Medulla oblongata (tissue), 1 donor: ENCODE measurements at regions not wholly inside any gene's neighbourhood (a gene's known extent, or its start where the extent isn't known, plus 50 kb on each side); places are given as distances from the start of the nearest gene placed in this dataset.
A peak's percentile ranks its signal among the peaks of the same experiment; 100 is the strongest.
"Not testable (repeated sequence)": the region's sequence is repeated elsewhere in the genome, so short reads cannot be mapped to it uniquely, and the experiment has no call there.

Experiments
- DNase-seq: peaks from one replicate; pipeline ENCODE4 v3.0.0-alpha.2; 2015; ENCODE audit errors: extremely low spot score

DNA sequence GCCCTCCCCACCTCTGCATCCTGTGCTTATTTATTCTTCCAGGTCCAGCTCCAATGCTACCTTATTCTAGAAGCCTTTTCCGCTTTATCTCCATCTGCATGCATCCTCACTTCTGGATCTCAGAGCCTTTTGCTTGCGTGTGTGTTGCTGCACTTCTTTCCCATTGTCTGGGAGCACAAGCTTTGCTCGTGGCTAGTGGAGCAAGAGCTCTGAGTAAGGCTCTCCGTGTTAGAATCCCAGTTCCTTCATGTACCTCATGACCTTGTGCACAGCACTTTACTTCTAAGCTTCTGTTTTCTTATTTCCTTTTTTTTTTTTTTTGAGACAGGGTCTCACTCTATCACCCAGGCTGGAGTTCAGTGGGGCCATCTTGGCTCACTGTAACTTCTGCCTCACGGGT lies 140.0 kb upstream of the POU3F1 start:
- no peak for DNase-seq

DNA sequence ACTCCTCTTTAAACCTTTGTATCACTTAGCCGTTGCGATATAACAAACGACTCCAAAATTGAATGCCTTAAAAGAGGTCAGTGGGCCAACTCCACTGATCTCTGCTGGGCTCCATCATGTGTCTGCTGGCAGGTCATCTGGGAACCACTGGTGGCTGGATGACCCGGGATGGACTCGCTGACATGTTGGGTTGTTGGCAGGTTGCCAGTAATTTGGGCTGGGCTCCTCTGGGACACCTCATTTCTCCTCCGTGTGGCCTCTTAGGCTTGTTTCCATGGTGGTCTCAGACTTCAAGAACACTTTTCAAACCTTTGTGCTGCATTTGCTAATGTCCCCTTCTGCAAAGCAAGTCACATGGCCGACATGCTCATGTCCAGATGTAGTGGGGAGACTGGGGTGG lies 139.3 kb upstream of the POU3F1 start:
- no peak for DNase-seq

DNA sequence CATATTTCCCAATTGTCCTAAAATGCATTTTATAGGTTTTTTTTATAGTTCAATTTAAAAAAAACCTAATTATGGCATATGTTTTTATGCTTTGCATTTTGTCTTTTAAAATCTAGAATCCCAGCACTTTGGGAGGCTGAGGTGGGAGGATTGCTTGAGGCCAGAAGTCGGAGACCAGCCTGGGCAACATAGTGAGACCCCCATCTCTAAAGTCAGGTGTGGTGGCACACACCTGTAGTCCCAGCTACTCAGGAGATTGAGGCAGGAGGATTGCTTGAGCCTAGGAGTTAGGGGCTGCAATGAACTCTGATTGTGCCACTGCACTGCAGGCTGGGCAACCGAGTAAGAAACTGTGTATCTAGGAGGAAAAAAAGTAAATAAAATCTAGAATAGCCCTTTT lies 137.2 kb upstream of the POU3F1 start:
- no peak for DNase-seq

DNA sequence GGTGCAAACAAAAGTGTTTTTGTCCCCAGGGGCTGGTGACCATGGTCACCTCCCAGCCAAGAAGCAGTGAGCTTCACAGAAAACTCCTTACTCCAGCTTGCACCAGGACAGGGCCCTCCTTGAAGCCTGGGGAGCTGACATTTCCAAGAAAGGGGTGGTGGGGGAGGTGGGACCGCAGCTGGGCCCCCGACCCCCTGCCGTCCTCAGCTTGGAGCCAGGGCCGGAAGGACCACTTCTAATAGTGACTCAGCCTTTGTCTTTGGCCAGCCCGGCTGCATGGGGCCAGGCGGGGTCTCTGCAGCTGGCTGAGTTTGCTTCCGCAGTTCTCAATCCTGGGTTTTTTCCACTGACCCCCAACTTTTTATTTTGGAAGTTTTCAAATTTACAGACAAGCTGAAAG lies 136.5 kb upstream of the POU3F1 start:
- DNase-seq, result no peak

DNA sequence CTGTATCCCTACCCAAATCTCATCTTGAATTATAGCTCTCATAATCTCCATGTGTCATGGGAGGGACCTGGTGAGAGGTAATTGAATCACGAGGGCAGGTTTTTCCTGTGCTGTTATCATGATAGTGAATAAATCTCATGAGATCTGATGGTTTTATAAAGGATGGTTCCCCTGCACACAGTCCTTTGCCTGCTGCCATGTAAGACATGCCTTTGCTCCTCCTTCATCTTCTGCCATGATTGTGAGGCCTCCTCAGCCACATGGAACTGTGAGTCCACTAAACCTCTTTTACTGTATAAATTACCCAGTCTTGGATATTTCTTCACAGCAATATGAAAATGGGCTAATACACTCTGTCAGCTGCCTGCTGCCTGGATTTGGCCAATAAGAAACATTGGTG lies 133.8 kb upstream of the POU3F1 start:
- not testable (repeated sequence) for DNase-seq

DNA sequence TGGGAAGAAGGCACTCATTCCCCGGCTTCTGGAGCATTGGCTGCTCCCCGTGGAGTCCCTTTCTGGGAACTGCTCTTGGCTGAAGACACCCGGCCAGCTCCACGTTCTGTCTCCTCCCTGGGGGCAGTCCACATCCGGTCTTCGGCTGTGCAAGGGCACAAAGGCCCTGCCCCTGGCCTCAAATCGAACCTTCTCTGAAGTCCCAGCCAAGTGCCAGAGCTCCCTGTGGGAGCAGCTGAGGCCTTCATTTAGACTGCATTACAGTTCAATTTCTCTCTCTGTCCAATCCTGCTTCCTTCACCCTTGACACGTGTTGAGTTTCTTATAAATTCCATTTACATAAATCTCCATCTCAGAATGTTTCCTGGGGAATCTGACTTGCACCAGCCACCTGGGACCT lies 132.9 kb upstream of the POU3F1 start:
- no peak for DNase-seq

DNA sequence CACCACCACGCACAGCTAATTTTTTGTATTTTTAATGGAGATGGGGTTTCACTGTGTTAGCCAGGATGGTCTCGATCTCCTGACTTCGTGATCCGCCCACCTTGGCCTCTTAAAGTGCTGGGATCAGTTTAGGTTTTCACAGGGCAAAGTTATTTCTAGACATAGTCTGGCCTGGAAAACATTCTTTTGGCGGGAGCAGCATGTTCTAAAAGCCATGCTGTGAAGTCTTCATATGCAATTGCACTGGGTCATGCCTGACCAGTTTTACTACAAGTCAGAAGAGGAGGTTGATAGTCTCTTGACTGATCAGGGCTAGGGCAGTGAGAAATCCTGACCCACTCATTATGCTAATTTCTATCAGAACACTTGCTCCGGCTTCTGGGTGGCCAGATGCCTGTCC lies 131.6 kb upstream of the POU3F1 start:
- DNase-seq, result no peak

DNA sequence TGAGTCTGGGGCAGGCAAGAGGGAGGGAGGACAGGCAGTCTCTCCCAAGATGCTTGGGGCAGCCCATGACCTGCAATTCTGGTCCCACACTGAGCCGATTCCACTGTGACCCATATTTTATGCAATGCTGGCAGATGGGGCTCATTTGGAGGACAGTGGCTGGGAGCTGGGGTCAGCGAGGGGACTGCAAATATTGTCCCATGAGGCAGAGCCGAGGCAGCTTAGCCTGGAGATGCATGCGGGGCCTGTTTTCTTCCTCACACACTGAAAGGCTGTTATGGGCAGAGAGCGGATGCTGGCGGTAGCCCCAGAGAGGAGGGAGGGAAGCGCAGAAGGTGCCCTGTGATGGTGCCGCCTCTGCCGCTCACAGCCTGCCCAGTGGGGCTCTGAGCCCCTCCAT lies 128.5 kb upstream of the POU3F1 start:
- no peak for DNase-seq

DNA sequence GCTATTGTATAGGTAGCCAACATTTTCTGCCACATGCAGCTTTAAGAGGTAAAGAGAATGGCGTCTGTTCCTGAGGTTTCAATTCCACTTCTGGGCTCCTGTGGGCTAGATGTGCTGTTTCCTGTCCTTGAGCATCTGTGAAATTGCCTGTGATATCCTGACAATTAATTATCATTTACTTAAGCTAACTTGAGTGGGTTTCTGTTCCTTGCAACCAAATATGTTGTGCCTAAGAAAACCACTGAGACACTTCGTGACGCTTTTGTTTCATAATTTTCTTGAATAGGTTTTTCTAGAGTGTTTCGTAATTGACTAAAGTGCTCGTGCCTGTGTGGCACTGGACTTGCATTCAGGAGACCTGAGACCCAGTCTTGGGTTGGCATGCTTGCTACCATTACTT lies 127.3 kb upstream of the POU3F1 start:
- no peak for DNase-seq

DNA sequence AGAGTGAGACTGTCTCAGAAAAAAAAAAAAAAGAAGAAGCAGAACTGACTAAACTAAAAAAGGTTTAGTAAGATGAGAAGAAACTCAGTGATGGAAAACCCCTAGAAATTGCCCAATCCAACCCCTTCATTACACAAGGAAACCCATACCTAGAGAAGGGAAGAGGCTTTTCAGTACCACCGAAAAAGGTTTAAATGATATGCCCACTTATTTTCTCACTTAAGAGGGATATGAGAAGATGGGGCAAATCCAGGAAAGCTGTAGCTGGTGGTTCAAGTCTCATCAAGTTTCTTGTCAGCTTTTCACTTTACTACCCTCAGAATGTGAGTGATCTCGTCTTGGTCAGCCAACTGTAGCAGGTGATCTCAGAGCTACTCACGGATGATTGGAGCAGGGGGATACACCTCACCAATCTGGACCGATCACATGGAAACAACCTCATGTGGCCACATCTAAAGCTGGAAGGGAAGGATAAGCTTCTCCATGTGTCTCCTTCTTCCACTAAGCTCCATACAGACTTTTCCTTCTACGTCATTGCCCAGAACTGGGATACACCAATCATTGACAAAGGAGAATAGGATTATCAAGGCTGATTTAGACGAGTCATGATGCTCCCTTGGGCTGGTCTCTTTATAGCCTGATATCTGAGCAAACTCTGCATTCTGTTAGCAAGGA lies 126.7 kb upstream of the POU3F1 start:
- DNase-seq, result no peak

DNA sequence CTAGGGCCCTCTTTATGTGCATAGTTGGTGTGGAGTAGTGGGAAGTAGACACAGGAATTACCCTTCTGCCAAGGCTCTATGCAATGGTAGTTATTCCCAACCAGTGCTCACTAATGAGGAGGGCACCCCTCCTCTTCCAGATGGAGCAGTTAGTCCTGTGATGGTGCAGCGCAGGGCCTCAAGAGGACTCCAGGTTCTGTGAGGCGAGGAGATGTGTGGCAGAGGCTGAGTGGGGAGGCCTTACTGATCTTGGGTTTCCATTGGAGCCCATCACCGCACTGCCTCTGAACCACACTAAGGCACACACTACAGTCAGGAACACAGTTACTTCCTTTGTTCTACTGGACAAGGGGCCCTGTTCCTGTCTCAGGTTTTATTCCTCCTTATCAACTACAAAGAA lies 122.5 kb upstream of the POU3F1 start:
- no peak for DNase-seq

DNA sequence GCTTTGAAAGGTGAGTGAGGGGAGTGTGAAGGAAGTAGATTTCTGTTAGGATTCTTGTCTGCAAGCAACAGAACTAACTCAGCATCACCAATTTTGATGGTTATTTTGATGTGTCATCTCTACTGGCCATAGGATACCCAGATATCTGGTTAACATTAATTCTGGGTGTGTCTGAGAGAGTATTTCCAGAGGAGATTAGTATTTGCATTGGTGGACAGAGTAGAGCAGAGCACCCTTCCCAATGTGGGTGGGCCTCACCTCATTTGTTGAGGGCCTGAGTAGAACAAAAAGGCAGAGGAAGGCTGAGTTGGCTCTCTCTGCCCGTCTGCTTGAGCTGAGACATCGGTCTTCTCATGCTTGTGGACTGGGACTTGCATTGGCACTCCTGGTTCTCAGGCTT lies 121.8 kb upstream of the POU3F1 start:
- DNase-seq, result no peak

DNA sequence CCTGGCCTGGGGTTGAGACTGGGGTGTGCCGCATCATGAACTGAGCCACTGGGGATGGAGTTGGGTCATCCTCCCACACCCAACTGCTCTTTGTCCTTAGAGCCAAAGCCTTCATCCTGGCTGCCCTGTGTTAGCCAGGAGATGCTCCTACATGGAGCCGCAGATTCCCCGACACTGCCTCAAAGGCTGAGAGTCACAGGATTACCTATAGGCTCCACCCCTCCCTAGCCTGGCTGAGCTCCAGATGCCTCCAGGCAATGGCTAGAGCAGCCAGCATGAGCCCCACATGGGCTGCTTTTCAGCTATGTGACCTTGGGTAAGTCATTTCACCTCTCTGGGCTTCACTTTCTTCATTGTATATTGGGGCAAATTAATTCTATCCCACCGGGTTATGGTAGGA lies 119.9 kb upstream of the POU3F1 start:
- no peak for DNase-seq

DNA sequence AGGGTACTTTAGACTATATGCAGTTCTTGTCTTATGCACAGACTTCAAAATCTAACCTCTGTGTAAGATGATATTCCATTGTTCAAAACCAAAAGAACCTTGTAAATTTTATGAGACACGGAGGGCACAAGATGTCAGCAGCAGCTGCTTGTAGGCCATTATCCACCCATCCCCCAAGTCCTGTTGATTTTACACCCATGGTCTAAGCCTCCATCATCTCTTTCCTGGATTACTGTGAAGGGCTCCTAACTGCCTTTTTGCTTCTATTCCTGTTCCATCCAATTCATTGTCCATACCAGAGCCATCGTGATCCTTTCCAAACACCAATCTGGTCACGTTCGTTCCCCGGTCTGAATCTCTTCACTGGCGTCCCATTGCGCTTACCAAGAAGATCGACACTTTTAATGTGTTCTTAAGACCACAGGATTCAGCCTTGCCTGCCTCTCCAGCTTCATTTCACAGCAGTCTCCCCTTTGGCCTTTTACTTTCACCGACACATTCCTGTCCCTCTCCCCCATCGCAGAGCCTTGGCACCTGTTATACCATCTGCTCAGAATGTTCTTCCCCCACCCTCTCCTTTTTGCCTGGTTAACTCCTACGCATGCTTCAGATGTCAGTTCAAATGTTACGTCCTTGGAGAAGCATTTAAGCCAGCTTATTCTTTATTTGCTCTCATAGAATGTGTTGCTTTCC lies 107.3 kb upstream of the POU3F1 start:
- DNase-seq, result no peak

DNA sequence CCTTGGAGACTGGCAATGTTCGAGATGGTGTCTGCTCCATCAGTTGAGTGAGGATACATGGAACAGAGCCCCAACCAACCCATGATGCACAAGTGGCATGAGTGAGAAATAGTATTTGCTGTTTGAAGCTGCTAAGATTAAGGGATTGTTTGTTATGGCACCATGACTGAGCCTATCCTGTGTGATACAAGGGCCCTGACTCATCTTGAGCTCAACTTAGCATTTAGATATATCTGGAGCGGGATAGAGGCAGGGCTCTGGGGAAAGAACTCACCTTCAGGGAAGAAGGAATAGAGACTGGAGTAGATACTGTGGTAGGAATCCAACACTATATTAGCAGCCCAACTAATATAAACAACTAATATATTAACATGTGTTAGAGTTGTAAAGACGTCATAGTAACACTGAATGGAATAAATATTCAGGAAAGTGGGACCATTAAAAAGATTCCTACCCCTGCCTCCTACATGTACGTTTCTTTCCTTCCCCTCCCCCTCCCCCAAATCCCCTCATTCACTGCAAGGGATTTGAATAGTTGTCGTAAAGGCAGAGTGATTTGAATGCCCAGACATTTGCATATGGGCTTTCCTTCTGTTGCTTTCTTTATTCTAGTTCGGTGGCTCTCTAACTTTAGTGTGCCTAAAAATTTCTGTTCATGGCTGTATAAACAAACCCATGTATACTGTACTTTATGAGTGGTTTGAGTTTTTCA lies 106.6 kb upstream of the POU3F1 start:
- DNase-seq, result no peak

DNA sequence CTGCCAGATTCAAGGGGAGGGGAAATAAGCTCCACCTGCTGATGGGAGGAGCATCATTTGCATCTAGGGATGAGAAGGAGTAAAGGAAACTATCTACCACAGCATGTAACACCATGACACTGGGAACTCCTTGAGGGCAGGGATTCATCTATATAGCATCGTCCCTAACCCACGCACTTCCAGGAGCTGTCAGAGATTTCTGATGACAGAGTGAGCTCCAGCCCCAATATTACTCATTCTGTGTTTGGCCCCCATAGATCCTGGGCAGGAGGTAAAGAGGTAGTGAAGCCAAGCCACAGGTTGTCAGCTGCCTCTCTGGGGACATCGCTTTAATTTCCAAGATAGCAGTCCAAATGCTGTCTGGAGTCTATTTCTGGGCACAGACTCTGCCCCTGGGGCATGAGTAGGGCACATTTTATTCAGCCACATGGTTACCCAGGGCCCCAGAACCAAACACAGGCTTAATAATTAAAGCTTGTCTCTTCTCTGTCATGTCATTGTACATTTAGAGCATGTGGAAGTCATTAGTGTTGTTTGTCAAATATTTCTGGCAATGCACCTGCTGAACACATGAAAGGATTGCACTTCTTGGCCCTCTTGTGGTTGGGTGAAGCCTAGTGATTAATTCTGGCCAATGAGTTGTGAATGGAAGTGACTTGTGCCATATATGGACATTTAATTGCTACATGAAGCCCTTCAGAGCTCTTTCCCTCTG lies 105.9 kb upstream of the POU3F1 start:
- no peak for DNase-seq

DNA sequence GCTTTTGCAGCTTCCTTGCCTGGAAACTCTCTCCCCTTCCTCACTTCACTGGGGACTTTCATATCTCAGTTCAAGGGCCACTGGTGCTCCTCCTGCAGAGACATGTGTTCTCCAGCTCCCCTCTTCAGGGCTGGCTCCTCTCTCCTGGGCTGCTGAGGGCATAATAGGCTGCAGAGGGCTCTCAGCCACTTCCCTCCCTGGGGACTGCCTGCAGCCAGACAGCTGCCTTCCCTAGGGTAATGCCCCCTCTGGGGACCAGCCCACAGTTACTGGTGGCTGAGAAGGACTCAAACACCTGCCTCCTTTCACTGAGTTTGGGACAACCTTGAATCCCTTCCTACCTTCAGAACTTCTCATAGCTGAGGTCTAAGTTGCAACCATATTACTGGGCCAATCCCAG lies 104.8 kb upstream of the POU3F1 start:
- no peak for DNase-seq

DNA sequence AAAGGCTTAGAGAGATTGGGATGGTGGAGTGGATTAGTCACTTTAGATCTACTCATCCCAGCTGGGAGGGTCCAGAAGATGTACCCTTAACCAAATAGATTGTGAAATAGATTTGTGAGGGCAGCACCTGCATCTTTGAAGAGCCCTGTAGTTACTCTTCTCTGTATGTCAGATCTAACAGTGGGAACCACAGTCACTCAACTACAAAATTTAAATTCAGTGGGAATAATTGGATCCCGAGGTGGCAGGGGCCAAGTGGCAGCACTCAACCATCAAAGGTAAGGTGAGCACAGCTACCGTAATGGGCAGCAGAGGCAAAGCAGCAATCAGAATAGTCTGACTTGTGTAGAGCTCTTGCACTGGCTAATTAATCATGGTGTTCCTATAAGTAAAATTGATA lies 99.5 kb upstream of the POU3F1 start:
- DNase-seq, result not testable (repeated sequence)

DNA sequence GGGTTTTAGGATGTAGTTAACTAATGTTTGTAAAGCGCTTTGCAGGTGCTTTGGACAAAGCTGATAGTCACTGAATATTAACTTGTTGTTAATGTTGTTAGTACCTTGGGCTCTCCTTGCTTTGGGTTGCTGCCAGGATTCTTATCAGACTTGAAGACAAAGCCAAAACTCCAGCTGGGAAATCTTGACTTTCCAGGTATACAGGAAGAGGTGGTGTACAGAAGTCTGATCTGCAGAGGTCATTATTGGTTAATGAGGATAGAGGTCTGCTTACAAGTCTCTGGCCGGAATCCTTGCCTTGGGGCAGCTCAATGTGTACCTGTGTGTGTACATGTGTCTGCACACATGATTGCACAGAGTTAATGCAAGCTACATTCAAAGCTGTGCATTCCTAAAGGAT lies 96.0 kb upstream of the POU3F1 start:
- no peak for DNase-seq

DNA sequence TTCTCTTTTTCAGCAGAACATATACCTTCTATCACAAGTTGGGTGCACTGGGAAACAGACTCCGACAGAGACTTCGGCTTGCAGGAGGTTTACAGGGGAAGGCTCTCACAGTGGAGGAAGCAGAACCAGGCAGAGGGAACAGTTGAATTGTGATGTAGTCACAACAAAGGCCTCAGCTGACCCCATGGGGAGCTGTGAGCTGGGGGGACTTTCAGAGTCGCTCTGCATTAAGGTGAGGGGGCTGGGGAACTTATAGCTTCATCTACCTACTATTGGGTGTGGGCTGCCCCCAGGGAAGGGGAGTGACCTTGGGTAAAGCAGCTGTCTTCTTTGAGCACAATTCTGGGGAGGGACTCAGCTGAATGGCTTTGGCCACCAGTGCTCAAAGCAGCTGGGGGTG lies 94.9 kb upstream of the POU3F1 start:
- DNase-seq, result no peak

DNA sequence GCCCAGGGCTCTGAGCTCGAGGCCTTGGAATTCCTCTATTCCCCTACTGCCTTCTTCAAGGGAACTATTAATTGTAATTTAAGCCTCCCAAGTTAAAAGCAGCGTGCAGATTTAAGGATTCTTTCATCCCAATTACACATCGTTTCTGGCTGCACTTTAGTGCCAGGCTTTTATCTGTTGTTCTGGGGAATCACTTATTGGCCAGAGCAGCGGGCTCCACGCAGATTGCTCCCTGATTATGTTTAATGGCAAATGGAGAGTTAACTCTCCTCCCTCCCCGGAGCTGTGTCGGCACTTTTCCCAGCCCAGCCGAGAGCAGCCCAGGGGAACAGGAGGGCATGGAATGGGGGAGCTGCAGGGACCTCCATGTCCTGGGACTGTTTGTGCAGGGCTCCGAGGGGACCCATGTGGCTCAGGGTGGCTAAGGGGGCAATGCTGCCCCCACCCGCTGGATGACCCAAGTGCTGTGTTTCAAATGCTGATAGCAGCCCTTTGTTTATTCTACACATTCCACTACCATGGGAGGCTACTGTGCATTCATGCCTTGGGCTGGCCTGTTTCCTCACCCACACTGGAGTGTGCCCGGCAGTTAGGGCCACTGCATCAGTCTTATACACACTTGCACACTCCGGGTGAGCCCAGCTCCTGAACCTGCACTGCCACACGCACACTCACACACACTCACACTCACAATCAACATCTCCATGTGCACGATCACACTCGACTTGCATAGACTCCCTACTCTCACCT lies 93.3 kb upstream of the POU3F1 start:
- peak; percentile 5 for DNase-seq
